Natural killer cell (primary cell): ENCODE measurements at regions not wholly inside any gene's neighbourhood (a gene's known extent, or its start where the extent isn't known, plus 50 kb on each side); places are given as distances from the start of the nearest gene placed in this dataset.

Experiments
- ATAC-seq, 3 donors: fragments of 150-1000 bp in 2 of 3; fragments of 200-7000 bp in 1 of 3; cut with Tn5 transposase; 1 replicate in 1 of 3; 2 replicates in 2 of 3; pipeline ENCODE4 v1.10.0; 2021; ENCODE audit warnings: mild to moderate bottlenecking in 2 of 3, moderate library complexity in 2 of 3
- DNase-seq, 2 donors: peaks; one replicate each; pipeline versions ENCODE4 v3.0.0 to v3.0.0-alpha.2; 2013 to 2021; ENCODE audit warnings: mixed read lengths in 1 of 2
- H3K27ac ChIP-seq: one replicate; pipeline ENCODE4 v1.5.1; 2013; ENCODE audit warnings: mild to moderate bottlenecking, low read length
- H3K27me3 ChIP-seq: one replicate; pipeline ENCODE4 v1.6.1; 2013; ENCODE audit warnings: low read length; ENCODE audit not compliant: control insufficient read depth, insufficient read depth
- H3K36me3 ChIP-seq: one replicate; pipeline ENCODE4 v1.6.1; 2013; ENCODE audit warnings: low read length; ENCODE audit not compliant: control insufficient read depth, insufficient read depth
- H3K4me1 ChIP-seq: one replicate; pipeline ENCODE4 v1.6.1; 2013; ENCODE audit warnings: low read length; ENCODE audit not compliant: control insufficient read depth, insufficient read depth
- H3K4me3 ChIP-seq: one replicate; pipeline ENCODE4 v1.5.1; 2013; ENCODE audit warnings: low read length
- H3K9me3 ChIP-seq: one replicate; pipeline ENCODE4 v1.6.1; 2013; ENCODE audit warnings: low read length; ENCODE audit not compliant: control insufficient read depth, insufficient read depth
- H3K27ac Mint-ChIP-seq, 2 donors: one replicate each; pipeline ENCODE4 v1.8.0; 2022; ENCODE audit warnings: mild to moderate bottlenecking in 2 of 2, mixed read lengths in 2 of 2, moderate library complexity in 1 of 2
- H3K27me3 Mint-ChIP-seq, 2 donors: one replicate each; pipeline ENCODE4 v1.8.0; 2022; ENCODE audit warnings: low read depth in 2 of 2, mixed read lengths in 2 of 2
- H3K36me3 Mint-ChIP-seq: one replicate; pipeline ENCODE4 v1.8.0; 2022; ENCODE audit warnings: mixed read lengths
- H3K4me1 Mint-ChIP-seq, 2 donors: one replicate each; pipeline ENCODE4 v1.8.0; 2022; ENCODE audit warnings: mixed read lengths in 2 of 2
- H3K4me3 Mint-ChIP-seq: one replicate; pipeline ENCODE4 v1.8.0; 2022; ENCODE audit warnings: mild to moderate bottlenecking, moderate library complexity, mixed read lengths
- H3K9me3 Mint-ChIP-seq, 2 donors: one replicate each; pipeline ENCODE4 v1.8.0; 2022; ENCODE audit warnings: mixed read lengths in 2 of 2
- CTCF ChIP-seq: fragments of 200-600 bp; IDR thresholded peaks from one replicate; pipeline ENCODE4 v1.8.0; 2022; ENCODE audit warnings: antibody characterized with exemption
- WGBS: methylation state at CpG from one replicate; pipeline ENCODE4 v1.1.7; 2013; ENCODE audit warnings: missing lambda C conversion rate; ENCODE audit not compliant: insufficient coverage; 5-methylcytosine and 5-hydroxymethylcytosine counted together
- intact Hi-C: fragments of 100-400 bp; cut with micrococcal nuclease; formaldehyde crosslinking; loops from one replicate; pipeline ENCODE4 v1.14.2; 2022

GRCh38 chr4:107194005-107194404 is 157.9 kb upstream of the DKK2 start:
- H3K36me3 ChIP-seq = no peaks in the 10 kb centered on the region
- Mint-ChIP-seq H3K36me3 (no peaks in the 10 kb centered on the region), H3K9me3 (peaks cover 5 to 6% of the 10 kb centered on the region in 2 donors), H3K27me3 (no peaks in the 10 kb centered on the region), H3K4me3 (no peak overlapping the region), H3K27ac (no peak overlapping the region), H3K4me1 (no peaks in the 10 kb centered on the region)
- H3K4me1 ChIP-seq = no peaks in the 10 kb centered on the region
- intact Hi-C loops = no loop called here
- no peak overlapping the region for H3K27ac ChIP-seq
- no peak for ATAC-seq
- H3K9me3 ChIP-seq = no peaks in the 10 kb centered on the region
- TF ChIP-seq CTCF = no peak
- DNase-seq = no peak
- 83% methylated on average over 2 of the region's 4 CpGs for WGBS
- H3K27me3 ChIP-seq = no peaks in the 10 kb centered on the region
- no peak overlapping the region for H3K4me3 ChIP-seq

- no peak for DNase-seq
- intact Hi-C loops = no loop called here
- Histone ChIP-seq H3K27me3 (no peaks in the 10 kb centered on the region), H3K36me3 (no peaks in the 10 kb centered on the region), H3K4me1 (no peaks in the 10 kb centered on the region), H3K4me3 (no peak overlapping the region), H3K27ac (no peak overlapping the region), H3K9me3 (no peaks in the 10 kb centered on the region)
- H3K9me3 Mint-ChIP-seq = peaks cover 4 to 6% of the 10 kb centered on the region in 2 donors
- 92% methylated on average over 5 of the region's 6 CpGs for WGBS
- H3K27ac Mint-ChIP-seq = no peak overlapping the region
- no peak for ATAC-seq
- no peaks in the 10 kb centered on the region for H3K36me3 Mint-ChIP-seq
- TF ChIP-seq CTCF = no peak
- no peaks in the 10 kb centered on the region for H3K27me3 Mint-ChIP-seq
- H3K4me3 Mint-ChIP-seq = no peak overlapping the region
- no peaks in the 10 kb centered on the region for H3K4me1 Mint-ChIP-seq
These were observed 156.5 kb upstream of the DKK2 start for GRCh38 chr4:107192601-107193000.

- no peak for ATAC-seq
- no peaks in the 10 kb centered on the region for H3K27me3 ChIP-seq
- TF ChIP-seq CTCF = no peak
- no peak overlapping the region for H3K27ac ChIP-seq
- intact Hi-C loops = no loop called here
- H3K4me1 ChIP-seq = no peaks in the 10 kb centered on the region
- Mint-ChIP-seq H3K27me3 (no peaks in the 10 kb centered on the region), H3K4me3 (no peak overlapping the region), H3K27ac (no peak overlapping the region), H3K36me3 (no peaks in the 10 kb centered on the region), H3K4me1 (no peaks in the 10 kb centered on the region), H3K9me3 (peaks cover 4 to 6% of the 10 kb centered on the region in 2 donors)
- DNase-seq = no peak
- H3K36me3 ChIP-seq = no peaks in the 10 kb centered on the region
- H3K4me3 ChIP-seq = no peak overlapping the region
- no peaks in the 10 kb centered on the region for H3K9me3 ChIP-seq
- no CpG with 5 or more reads among the region's 2 CpGs for WGBS
These were observed 151.0 kb upstream of the DKK2 start for GRCh38 chr4:107187091-107187490.

- Histone ChIP-seq H3K36me3 (no peaks in the 10 kb centered on the region), H3K9me3 (no peaks in the 10 kb centered on the region), H3K27me3 (no peaks in the 10 kb centered on the region), H3K4me3 (no peak overlapping the region), H3K27ac (no peak overlapping the region), H3K4me1 (no peaks in the 10 kb centered on the region)
- no peaks in the 10 kb centered on the region for H3K4me1 Mint-ChIP-seq
- H3K4me3 Mint-ChIP-seq = no peak overlapping the region
- H3K27me3 Mint-ChIP-seq = no peaks in the 10 kb centered on the region
- no peaks in the 10 kb centered on the region for H3K36me3 Mint-ChIP-seq
- peaks cover 0 to 2% of the 10 kb centered on the region in 2 donors for H3K9me3 Mint-ChIP-seq
- peak; percentile 32 for TF ChIP-seq CTCF
- 30% methylated on average over 3 of the region's 3 CpGs for WGBS
- no peak overlapping the region for H3K27ac Mint-ChIP-seq
- peak in 1 of 2 donors; percentile 51 for DNase-seq
- intact Hi-C loops = no loop called here
- peak; percentile 57 to 62 (median 57) for ATAC-seq
These were observed 147.2 kb upstream of the DKK2 start for GRCh38 chr4:107183155-107183774.
